ENCODE measurements at regions not wholly inside any gene's neighbourhood (a gene's known extent, or its start where the extent isn't known, plus 50 kb on each side); places are given as distances from the start of the nearest gene placed in this dataset.

- no peak overlapping the region for H3K4me3 ChIP-seq (ENCODE audit: low read length)
- no peak for TF ChIP-seq CTCF (IDR thresholded peaks at IDR 0.05; ENCODE audit: insufficient read depth, low read depth, low read length, missing control alignments)
- DNase-seq (ENCODE audit: low read depth), result no peak
These were observed 181.1 kb upstream of the RAD23B start for GRCh38 chr9:107102011-107102410.

GRCh38 chr9:107103621-107104020 lies 179.5 kb upstream of the RAD23B start:
- no peak for DNase-seq (ENCODE audit: low read depth)
- no peak for TF ChIP-seq CTCF (IDR thresholded peaks at IDR 0.05; ENCODE audit: insufficient read depth, low read depth, low read length, missing control alignments)
- no peak overlapping the region for H3K4me3 ChIP-seq (ENCODE audit: low read length)

- H3K4me3 ChIP-seq (ENCODE audit: low read length), result no peak overlapping the region
- no peak for TF ChIP-seq CTCF (IDR thresholded peaks at IDR 0.05; ENCODE audit: insufficient read depth, low read depth, low read length, missing control alignments)
- DNase-seq (ENCODE audit: low read depth), result no peak
These were observed 177.3 kb upstream of the RAD23B start for GRCh38 chr9:107105784-107106183.

GRCh38 chr9:107106416-107106815 lies 176.7 kb upstream of the RAD23B start:
- no peak overlapping the region for H3K4me3 ChIP-seq (ENCODE audit: low read length)
- no peak for TF ChIP-seq CTCF (IDR thresholded peaks at IDR 0.05; ENCODE audit: insufficient read depth, low read depth, low read length, missing control alignments)
- DNase-seq (ENCODE audit: low read depth), result no peak

GRCh38 chr9:107108342-107109130 lies 174.5 kb upstream of the RAD23B start:
- no peak for DNase-seq (ENCODE audit: low read depth)
- TF ChIP-seq CTCF (IDR thresholded peaks at IDR 0.05; ENCODE audit: insufficient read depth, low read depth, low read length, missing control alignments), result no peak
- no peak overlapping the region for H3K4me3 ChIP-seq (ENCODE audit: low read length)

- TF ChIP-seq CTCF (IDR thresholded peaks at IDR 0.05; ENCODE audit: insufficient read depth, low read depth, low read length, missing control alignments), result no peak
- no peak for DNase-seq (ENCODE audit: low read depth)
- H3K4me3 ChIP-seq (ENCODE audit: low read length), result no peak overlapping the region
These were observed 173.8 kb upstream of the RAD23B start for GRCh38 chr9:107109324-107109723.

GRCh38 chr9:107110153-107110552 lies 172.9 kb upstream of the RAD23B start:
- no peak for TF ChIP-seq CTCF (IDR thresholded peaks at IDR 0.05; ENCODE audit: insufficient read depth, low read depth, low read length, missing control alignments)
- no peak for DNase-seq (ENCODE audit: low read depth)
- no peak overlapping the region for H3K4me3 ChIP-seq (ENCODE audit: low read length)

Measured in epithelial cell of esophagus (primary cell).